HG02763 (cell line): ENCODE measurements at regions not wholly inside any gene's neighbourhood (a gene's known extent, or its start where the extent isn't known, plus 50 kb on each side); places are given as distances from the start of the nearest gene placed in this dataset.

Source experiments
- ATAC-seq: cut with Tn5 transposase; IDR thresholded peaks from one replicate; pipeline ENCODE4 v1.9.1; 2021; ENCODE audit warnings: mild to moderate bottlenecking, moderate library complexity; ENCODE audit not compliant: unreplicated experiment

DNA sequence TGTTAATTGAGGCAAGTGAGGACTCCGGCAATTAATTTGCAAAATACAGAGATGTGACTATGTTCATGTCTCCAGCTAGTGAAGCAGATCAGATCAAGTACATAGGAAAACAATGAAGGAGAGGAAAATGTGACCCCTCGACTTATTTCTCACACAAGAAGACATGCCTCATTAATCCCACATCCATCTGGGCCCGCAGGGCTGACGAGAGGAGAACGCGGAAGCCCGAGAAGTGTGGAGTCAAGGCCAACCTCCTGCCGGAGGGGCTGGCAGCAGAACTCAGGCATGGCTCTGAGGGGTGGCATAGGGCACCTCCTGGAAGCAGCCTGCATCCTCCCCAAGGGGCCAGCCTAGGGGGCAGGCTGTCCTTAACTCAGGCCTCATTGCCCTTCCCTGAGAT, 54.4 kb downstream of the ZNF503 start:
- no peak for ATAC-seq

- no peak for ATAC-seq
Observed at GRCh38 chr10:75345738-75346137, 55.8 kb downstream of the ZNF503 start.

- no peak for ATAC-seq
Observed at GRCh38 chr10:75344170-75344569, 57.4 kb downstream of the ZNF503 start.

- ATAC-seq: no peak
Observed at GRCh38 chr10:75342397-75342796, 59.2 kb downstream of the ZNF503 start.

- no peak for ATAC-seq
Observed at GRCh38 chr10:75335983-75336382, 65.6 kb downstream of the ZNF503 start.

GRCh38 chr10:75335191-75335590, 66.4 kb downstream of the ZNF503 start:
- no peak for ATAC-seq

DNA sequence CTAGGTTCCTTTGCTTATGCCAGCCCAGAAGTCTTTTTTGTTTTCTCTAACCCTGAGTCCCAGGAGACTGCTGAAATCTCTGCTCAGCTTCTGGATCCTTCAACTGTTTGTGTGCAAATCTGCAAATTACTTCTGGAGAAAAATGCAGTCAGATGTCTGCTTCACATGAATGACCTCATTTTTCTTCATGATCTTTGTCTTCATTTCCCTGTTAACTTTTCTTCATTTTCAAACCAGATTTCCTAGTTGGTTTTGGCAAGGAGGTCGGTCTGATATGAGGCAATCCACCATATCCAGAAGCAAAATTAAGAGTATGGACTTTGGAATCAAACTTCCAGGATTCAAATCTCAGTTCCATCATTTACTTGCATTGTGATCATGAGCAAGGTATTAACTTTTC, 66.8 kb downstream of the ZNF503 start:
- no peak for ATAC-seq

GRCh38 chr10:75332081-75332480, 69.5 kb downstream of the ZNF503 start:
- ATAC-seq: no peak

DNA sequence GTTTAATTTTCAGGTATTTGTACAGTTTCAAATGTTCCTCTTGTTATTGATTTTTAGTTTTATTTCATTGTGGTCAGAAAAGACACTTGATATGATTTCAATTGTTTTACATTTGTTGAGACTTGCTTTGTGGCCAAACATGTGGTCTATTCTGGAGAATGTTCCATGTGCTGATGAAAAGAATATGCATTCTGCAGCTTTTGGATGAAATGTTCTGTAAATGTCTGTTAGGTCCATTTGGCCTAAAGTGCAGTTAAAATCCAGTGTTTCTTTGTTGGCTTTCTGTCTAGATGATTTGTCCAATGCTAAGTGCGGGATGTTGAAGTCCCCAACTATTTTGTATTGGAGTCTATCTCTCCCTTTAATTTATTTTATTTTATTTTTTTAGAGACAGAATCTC, 70.5 kb downstream of the ZNF503 start:
- no peak for ATAC-seq

DNA sequence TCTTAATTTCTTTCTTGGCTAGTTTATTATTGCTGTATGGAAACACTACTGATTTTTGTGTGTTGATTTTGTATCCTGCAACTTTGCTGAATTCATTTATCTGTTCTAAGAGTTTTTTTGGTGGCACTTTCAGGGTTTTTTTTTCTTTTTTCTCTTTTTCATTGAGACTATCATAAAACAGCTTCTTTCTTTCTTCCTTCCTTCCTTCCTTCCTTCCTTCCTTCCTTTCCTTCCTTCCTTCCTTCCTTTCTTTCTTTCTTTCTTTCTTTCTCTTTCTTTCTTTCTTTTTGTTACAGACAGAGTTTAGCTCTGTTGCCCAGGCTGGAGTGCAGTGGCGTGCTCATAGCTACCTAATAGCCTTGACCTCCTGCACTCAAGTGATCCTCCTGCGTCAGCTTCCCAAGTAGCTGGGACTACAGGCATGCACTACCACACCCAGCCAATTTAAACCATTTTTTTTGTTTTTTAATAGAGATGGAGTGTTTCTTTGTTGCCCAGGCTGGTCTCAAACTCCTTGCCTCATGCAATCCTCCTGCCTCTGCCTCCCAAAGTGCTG, 72.3 kb downstream of the ZNF503 start:
- ATAC-seq: no peak

DNA sequence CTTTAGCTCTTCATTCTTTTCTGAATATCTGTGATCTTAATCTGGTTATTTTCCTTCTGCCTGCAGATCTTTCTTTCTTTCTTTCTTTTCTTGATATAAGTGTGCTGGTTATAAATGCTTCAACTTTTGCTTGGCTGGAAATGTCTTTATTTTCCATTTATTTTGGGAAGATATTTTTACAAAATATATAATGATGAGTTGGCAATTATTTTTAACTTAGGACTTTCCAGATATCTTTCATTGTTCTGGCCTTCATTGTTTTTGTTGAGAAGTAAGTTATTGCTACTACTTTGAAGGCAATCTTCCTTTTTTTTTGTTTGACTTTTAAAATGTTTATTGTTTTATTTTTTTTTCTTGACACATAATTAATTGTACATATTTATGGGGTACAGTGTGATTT, 75.3 kb downstream of the ZNF503 start:
- no peak for ATAC-seq

DNA sequence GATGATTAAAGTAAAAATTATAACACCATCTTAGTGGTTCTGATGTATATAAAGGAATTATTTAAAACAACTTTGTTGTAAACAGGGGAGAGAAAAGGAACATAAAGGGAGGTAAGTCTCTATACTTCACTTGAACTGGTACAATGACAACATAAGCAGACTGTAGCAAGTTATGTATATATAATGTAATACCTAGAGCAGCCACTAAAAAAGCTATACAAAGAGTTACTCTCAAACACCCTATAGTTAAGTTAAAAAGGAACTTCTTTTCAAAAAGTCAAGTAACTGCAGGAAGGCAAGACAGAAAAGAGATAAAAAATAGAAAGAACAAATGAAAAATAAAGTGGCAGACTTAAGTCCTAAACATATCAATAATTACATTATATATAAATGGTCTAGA, 82.3 kb downstream of the ZNF503 start:
- ATAC-seq: no peak

DNA sequence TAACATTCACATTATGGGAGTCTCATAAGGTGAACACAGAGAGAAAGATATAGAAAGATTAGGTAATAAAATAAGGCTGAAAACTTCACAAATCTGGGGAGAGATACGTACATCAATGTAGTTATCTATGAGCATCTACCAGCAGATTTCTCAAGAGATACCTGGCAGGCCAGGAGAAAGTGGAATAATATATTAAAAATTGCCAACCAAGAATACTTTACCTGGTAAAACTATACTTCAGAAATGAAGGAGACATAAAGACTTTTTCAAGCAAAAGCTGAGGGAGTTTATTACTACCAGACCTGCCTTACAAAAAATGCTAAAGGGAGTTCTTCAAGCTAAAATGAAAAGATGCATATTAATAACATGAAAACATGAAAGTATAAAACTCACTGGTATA, 78.8 kb upstream of the COMTD1 start:
- ATAC-seq: no peak

GRCh38 chr10:75312440-75312839, 76.7 kb upstream of the COMTD1 start:
- no peak for ATAC-seq

GRCh38 chr10:75305675-75306074, 69.9 kb upstream of the COMTD1 start:
- ATAC-seq: no peak

GRCh38 chr10:75304741-75305390, 69.1 kb upstream of the COMTD1 start:
- no peak for ATAC-seq

GRCh38 chr10:75304313-75304712, 68.6 kb upstream of the COMTD1 start:
- ATAC-seq: no peak

DNA sequence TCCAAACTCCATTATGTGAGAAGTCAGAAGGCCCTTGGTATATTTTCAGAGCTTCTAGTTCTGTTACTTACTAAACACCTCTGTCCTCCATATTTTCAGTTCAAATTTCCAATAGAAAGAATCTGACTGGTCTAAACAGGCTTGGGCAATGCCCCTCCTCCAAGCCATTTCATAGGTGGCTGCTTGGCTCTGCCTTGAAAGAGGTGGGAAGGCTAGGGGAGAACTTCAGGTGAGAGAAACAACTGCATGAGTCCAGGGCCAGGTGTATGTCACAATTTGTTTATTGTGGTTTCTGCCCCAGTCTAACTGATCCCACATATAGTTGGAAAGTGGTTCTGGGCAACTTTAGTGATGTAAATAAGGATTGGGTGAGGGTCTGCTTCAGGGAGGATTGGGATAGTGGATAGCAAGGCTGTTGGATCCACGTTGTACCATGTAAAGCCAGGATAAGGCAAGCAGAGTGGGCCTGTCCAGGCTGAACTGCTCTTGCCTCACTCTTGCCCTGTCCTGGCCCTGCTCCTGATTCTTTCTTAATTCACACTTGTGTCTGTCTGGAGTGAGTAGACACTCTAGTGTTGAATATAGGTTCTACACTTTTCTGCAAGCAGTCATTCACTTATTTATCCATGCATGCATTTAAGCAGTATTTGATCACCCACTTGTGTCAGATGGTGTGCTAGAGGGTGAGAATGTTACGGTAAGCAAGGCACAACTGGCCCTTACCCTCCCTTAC, 67.5 kb upstream of the COMTD1 start:
- no peak for ATAC-seq

- ATAC-seq: no peak
Observed at GRCh38 chr10:75302029-75302428, 66.3 kb upstream of the COMTD1 start.

DNA sequence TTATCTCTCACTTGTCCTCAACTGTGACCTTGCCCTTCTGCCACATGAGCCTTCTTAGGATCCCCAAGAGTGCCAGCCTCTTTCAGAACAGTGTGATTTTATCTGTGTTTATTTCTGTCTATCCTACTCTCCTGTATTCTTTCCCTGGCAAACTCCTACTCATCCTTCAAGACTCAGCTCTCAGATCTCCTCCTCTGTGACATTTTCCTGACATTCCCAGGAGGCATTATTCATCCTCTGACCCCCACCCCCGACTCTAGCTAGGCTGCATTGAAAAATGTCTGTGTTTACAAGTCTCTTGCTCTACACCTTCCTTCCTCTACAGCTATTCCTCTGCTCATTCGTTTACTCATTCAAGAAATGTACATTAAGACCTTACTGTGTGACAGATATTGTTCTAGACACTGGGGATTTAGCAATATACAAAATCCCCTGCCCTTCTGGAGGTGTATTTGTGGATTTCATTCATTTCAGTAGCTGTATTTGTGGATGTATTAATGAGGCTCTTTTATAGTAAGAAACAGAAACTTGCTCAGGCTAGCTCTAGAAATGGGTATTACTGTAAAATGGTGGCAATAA, 61.4 kb upstream of the COMTD1 start:
- ATAC-seq: no peak

- no peak for ATAC-seq
Observed at GRCh38 chr10:75295868-75296441, 60.2 kb upstream of the COMTD1 start.
